Chondrocyte (in vitro differentiated cells): ENCODE measurements at regions not wholly inside any gene's neighbourhood (a gene's known extent, or its start where the extent isn't known, plus 50 kb on each side); places are given as distances from the start of the nearest gene placed in this dataset.
"Not testable (repeated sequence)": the region's sequence is repeated elsewhere in the genome, so short reads cannot be mapped to it uniquely, and the experiment has no call there.

Experiments
- DNase-seq: peaks from one replicate; pipeline ENCODE4 v3.0.0; 2021; ENCODE audit warnings: mixed read lengths, low spot score
- H3K27ac Mint-ChIP-seq: one replicate; pipeline ENCODE4 v1.8.0; 2021; ENCODE audit warnings: mild to moderate bottlenecking, moderate library complexity, mixed read lengths; ENCODE audit not compliant: unreplicated experiment
- H3K27me3 Mint-ChIP-seq: 2 replicates; pipeline ENCODE4 v1.8.0; 2021; ENCODE audit warnings: low read depth, mixed read lengths
- H3K36me3 Mint-ChIP-seq: 2 replicates; pipeline ENCODE4 v1.8.0; 2021; ENCODE audit warnings: low read depth, mixed read lengths
- H3K4me1 Mint-ChIP-seq: 2 replicates; pipeline ENCODE4 v1.8.0; 2021; ENCODE audit warnings: low read depth, mild to moderate bottlenecking, mixed read lengths
- H3K4me3 Mint-ChIP-seq: one replicate; pipeline ENCODE4 v1.8.0; 2021; ENCODE audit warnings: mild to moderate bottlenecking, moderate library complexity, mixed read lengths; ENCODE audit not compliant: unreplicated experiment
- H3K9me3 Mint-ChIP-seq: 2 replicates; pipeline ENCODE4 v1.8.0; 2021; ENCODE audit warnings: low read depth, mixed read lengths
- TF ChIP-seq, protein P1 (sequence below): fragments of 200-600 bp; sonication (generic); IDR thresholded peaks from 2 replicates; pipeline ENCODE4 v1.5.0; 2021; ENCODE audit warnings: antibody characterized with exemption, mild to moderate bottlenecking, moderate library complexity

DNA sequence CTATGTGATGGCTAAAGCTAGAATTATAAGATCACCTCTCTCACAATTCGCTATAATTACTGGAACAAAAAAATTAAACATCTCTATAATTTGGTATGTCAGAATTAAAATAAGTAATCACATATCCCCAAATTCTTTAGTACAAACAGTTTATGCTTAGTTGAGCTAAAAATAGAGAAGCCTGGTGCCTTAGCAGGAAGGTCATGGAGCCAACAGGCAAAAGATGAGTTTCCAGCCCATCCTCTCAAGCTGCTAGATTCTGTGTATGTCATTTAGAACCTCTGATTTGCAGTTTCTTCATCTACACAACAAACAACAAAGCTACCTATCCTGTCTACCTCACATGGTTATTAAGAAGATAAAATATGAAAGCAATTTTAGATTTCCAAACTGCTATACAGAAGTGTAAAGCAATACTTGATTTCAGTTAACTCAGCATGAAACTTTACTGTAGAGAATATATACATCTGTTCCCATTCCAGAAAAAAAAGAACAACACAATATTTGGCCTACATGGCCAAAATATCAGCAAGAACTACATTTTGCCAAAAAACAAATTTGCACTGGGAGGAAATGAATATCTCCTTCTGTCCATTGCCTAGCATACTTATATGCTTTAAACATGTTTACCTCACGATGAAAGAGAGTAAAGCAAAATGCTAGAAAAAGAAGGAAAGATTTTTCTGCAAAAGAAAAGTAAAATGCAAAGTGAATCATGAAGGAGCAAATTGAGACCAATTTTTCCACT is 294.0 kb upstream of the MIR17HG start:
- Mint-ChIP-seq H3K4me3 (no peak overlapping the region), H3K4me1 (peaks cover 11% of the 10 kb centered on the region), H3K36me3 (no peaks in the 10 kb centered on the region), H3K27ac (no peak overlapping the region), H3K9me3 (no peaks in the 10 kb centered on the region), H3K27me3 (no peaks in the 10 kb centered on the region)
- DNase-seq: no peak
- TF ChIP-seq, protein P1, sequence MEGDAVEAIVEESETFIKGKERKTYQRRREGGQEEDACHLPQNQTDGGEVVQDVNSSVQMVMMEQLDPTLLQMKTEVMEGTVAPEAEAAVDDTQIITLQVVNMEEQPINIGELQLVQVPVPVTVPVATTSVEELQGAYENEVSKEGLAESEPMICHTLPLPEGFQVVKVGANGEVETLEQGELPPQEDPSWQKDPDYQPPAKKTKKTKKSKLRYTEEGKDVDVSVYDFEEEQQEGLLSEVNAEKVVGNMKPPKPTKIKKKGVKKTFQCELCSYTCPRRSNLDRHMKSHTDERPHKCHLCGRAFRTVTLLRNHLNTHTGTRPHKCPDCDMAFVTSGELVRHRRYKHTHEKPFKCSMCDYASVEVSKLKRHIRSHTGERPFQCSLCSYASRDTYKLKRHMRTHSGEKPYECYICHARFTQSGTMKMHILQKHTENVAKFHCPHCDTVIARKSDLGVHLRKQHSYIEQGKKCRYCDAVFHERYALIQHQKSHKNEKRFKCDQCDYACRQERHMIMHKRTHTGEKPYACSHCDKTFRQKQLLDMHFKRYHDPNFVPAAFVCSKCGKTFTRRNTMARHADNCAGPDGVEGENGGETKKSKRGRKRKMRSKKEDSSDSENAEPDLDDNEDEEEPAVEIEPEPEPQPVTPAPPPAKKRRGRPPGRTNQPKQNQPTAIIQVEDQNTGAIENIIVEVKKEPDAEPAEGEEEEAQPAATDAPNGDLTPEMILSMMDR: no peak

DNA sequence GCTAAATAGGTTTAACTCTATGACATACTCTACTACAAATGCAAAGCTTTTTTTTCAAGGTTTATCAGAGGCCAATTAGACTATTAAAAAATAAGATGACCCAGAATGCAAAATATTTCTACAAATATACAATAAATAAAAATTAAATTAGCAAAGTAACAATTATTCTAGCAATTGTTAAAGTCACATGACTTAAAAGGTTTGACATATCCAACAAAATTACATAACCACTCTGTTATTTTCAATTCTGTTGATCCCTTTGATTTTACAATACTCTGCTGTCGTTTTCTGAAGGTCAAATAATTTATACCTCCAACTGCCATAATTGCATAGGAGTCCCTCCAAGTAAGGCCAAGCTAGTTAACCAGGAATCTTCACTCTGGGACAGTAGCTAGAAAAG is 292.6 kb upstream of the MIR17HG start:
- no peaks in the 10 kb centered on the region for H3K9me3 Mint-ChIP-seq
- H3K36me3 Mint-ChIP-seq: no peaks in the 10 kb centered on the region
- no peak overlapping the region for H3K27ac Mint-ChIP-seq
- H3K4me1 Mint-ChIP-seq: peaks cover 11% of the 10 kb centered on the region
- no peaks in the 10 kb centered on the region for H3K27me3 Mint-ChIP-seq
- no peak for DNase-seq
- H3K4me3 Mint-ChIP-seq: no peak overlapping the region
- TF ChIP-seq, protein P1: no peak

- no peaks in the 10 kb centered on the region for H3K27me3 Mint-ChIP-seq
- DNase-seq: no peak
- peaks cover 11% of the 10 kb centered on the region for H3K4me1 Mint-ChIP-seq
Measured at GRCh38 chr13:91056746-91057145, 290.7 kb upstream of the MIR17HG start.

GRCh38 chr13:91057507-91057906 is 290.0 kb upstream of the MIR17HG start:
- not testable (repeated sequence) for DNase-seq, H3K4me3 Mint-ChIP-seq, H3K27me3 Mint-ChIP-seq, H3K9me3 Mint-ChIP-seq, H3K36me3 Mint-ChIP-seq, H3K27ac Mint-ChIP-seq
- H3K4me1 Mint-ChIP-seq: peaks cover 11% of the 10 kb centered on the region

More at GRCh38 chr13:91056746-91057145, 290.7 kb upstream of the MIR17HG start:
- Mint-ChIP-seq H3K4me3 (no peak overlapping the region), H3K36me3 (no peaks in the 10 kb centered on the region), H3K27ac (no peak overlapping the region), H3K9me3 (no peaks in the 10 kb centered on the region)
- TF ChIP-seq, protein P1: no peak

GRCh38 chr13:91058066-91058465 is 289.4 kb upstream of the MIR17HG start:
- H3K27ac Mint-ChIP-seq: no peak overlapping the region
- no peaks in the 10 kb centered on the region for H3K36me3 Mint-ChIP-seq

More at GRCh38 chr13:91058066-91058465, 289.4 kb upstream of the MIR17HG start:
- TF ChIP-seq, protein P1: no peak
- no peak for DNase-seq
- no peaks in the 10 kb centered on the region for H3K9me3 Mint-ChIP-seq
- H3K4me1 Mint-ChIP-seq: peaks cover 6% of the 10 kb centered on the region
- H3K27me3 Mint-ChIP-seq: no peaks in the 10 kb centered on the region
- no peak overlapping the region for H3K4me3 Mint-ChIP-seq
